ENCODE measurements at regions not wholly inside any gene's neighbourhood (a gene's known extent, or its start where the extent isn't known, plus 50 kb on each side); places are given as distances from the start of the nearest gene placed in this dataset.

GRCh38 chr2:34784701-34785100 is 1185.6 kb upstream of the FAM98A start:
- TF ChIP-seq ZNF600 (tag by site-specific recombination; IDR thresholded peaks at IDR 0.05) = no peak
- TF ChIP-seq ZNF354C (tag by site-specific recombination; IDR thresholded peaks at IDR 0.05; ENCODE audit: borderline replicate concordance, low read depth) = no peak
- TF ChIP-seq PBX3 (CRISPR knock-in tag; IDR thresholded peaks at IDR 0.05) = no peak
- TF ChIP-seq, protein P1, sequence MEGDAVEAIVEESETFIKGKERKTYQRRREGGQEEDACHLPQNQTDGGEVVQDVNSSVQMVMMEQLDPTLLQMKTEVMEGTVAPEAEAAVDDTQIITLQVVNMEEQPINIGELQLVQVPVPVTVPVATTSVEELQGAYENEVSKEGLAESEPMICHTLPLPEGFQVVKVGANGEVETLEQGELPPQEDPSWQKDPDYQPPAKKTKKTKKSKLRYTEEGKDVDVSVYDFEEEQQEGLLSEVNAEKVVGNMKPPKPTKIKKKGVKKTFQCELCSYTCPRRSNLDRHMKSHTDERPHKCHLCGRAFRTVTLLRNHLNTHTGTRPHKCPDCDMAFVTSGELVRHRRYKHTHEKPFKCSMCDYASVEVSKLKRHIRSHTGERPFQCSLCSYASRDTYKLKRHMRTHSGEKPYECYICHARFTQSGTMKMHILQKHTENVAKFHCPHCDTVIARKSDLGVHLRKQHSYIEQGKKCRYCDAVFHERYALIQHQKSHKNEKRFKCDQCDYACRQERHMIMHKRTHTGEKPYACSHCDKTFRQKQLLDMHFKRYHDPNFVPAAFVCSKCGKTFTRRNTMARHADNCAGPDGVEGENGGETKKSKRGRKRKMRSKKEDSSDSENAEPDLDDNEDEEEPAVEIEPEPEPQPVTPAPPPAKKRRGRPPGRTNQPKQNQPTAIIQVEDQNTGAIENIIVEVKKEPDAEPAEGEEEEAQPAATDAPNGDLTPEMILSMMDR (tag by site-specific recombination; IDR thresholded peaks at IDR 0.05) = no peak
- no peak for TF ChIP-seq ZNF23 (tag by site-specific recombination; IDR thresholded peaks at IDR 0.05; ENCODE audit: borderline replicate concordance)
- TF ChIP-seq ZBTB20 (tag by site-specific recombination; IDR thresholded peaks at IDR 0.05) = no peak
- TF ChIP-seq, protein P2, sequence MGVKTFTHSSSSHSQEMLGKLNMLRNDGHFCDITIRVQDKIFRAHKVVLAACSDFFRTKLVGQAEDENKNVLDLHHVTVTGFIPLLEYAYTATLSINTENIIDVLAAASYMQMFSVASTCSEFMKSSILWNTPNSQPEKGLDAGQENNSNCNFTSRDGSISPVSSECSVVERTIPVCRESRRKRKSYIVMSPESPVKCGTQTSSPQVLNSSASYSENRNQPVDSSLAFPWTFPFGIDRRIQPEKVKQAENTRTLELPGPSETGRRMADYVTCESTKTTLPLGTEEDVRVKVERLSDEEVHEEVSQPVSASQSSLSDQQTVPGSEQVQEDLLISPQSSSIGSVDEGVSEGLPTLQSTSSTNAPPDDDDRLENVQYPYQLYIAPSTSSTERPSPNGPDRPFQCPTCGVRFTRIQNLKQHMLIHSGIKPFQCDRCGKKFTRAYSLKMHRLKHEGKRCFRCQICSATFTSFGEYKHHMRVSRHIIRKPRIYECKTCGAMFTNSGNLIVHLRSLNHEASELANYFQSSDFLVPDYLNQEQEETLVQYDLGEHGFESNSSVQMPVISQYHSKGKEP (tag by site-specific recombination; IDR thresholded peaks at IDR 0.05) = no peak
- no peak for TF ChIP-seq KLF16 (tag by site-specific recombination; IDR thresholded peaks at IDR 0.05)
- no peak for TF ChIP-seq ZNF138 (tag by site-specific recombination; IDR thresholded peaks at IDR 0.05; ENCODE audit: borderline replicate concordance)
- TF ChIP-seq, protein P3, sequence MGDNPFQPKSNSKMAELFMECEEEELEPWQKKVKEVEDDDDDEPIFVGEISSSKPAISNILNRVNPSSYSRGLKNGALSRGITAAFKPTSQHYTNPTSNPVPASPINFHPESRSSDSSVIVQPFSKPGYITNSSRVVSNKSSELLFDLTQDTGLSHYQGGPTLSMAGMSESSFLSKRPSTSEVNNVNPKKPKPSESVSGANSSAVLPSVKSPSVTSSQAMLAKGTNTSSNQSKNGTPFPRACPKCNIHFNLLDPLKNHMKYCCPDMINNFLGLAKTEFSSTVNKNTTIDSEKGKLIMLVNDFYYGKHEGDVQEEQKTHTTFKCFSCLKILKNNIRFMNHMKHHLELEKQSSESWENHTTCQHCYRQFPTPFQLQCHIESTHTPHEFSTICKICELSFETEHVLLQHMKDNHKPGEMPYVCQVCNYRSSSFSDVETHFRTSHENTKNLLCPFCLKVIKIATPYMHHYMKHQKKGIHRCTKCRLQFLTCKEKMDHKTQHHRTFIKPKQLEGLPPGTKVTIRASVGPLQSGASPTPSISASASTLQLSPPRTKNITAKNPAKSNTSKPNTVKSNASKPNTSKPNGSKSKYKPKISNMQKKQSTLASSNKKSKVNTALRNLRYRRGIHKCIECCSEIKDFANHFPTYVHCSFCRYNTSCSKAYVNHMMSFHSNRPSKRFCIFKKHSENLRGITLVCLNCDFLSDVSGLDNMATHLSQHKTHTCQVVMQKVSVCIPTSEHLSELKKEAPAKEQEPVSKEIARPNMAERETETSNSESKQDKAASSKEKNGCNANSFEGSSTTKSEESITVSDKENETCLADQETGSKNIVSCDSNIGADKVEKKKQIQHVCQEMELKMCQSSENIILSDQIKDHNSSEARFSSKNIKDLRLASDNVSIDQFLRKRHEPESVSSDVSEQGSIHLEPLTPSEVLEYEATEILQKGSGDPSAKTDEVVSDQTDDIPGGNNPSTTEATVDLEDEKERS (tag by site-specific recombination; IDR thresholded peaks at IDR 0.05) = no peak

Measured in HEK293 (cell line).